Liver (tissue), 8 donors: ENCODE measurements at regions not wholly inside any gene's neighbourhood (a gene's known extent, or its start where the extent isn't known, plus 50 kb on each side); places are given as distances from the start of the nearest gene placed in this dataset.

Experiments used
- DNase-seq: peaks from one replicate; pipeline ENCODE4 v3.0.0-alpha.2; 2017; ENCODE audit warnings: low spot score
- H3K27ac ChIP-seq, 2 donors: one replicate each; pipeline ENCODE4 v1.7.0; 2013; ENCODE audit warnings: inconsistent platforms in 2 of 2, low read length in 2 of 2, control low read depth in 1 of 2, low read depth in 1 of 2, mild to moderate bottlenecking in 1 of 2
- H3K27me3 ChIP-seq, 4 donors: one replicate each; pipeline versions ENCODE4 v1.6.1 to v1.7.0; 2013; ENCODE audit warnings: low read length in 3 of 4, inconsistent platforms in 1 of 4, mild to moderate bottlenecking in 1 of 4, moderate library complexity in 1 of 4; ENCODE audit not compliant: control insufficient read depth in 4 of 4, insufficient read depth in 4 of 4
- H3K36me3 ChIP-seq, 4 donors: one replicate each; pipeline versions ENCODE4 v1.6.1 to v1.7.0; 2013; ENCODE audit warnings: low read length in 3 of 4, mild to moderate bottlenecking in 3 of 4, low read depth in 1 of 4, moderate library complexity in 1 of 4; ENCODE audit not compliant: control insufficient read depth in 4 of 4, insufficient read depth in 3 of 4
- H3K4me1 ChIP-seq, 4 donors: one replicate each; pipeline versions ENCODE4 v1.6.1 to v1.7.0; 2013; ENCODE audit warnings: low read length in 3 of 4, mild to moderate bottlenecking in 3 of 4, moderate library complexity in 1 of 4; ENCODE audit not compliant: control insufficient read depth in 4 of 4, insufficient read depth in 4 of 4
- H3K4me3 ChIP-seq, 3 donors: one replicate each; pipeline versions ENCODE4 v1.6.1 to v1.7.0; 2013; ENCODE audit warnings: low read length in 3 of 3, control low read depth in 1 of 3, low read depth in 1 of 3, mild to moderate bottlenecking in 1 of 3
- H3K9ac ChIP-seq, 2 donors: one replicate each; pipeline ENCODE4 v1.7.0; 2013; ENCODE audit warnings: low read length in 2 of 2, mild to moderate bottlenecking in 2 of 2, moderate library complexity in 2 of 2, control low read depth in 1 of 2, low read depth in 1 of 2
- H3K9me3 ChIP-seq, 4 donors: one replicate each; pipeline versions ENCODE4 v1.6.1 to v1.7.0; 2013; ENCODE audit warnings: low read length in 3 of 4; ENCODE audit not compliant: control insufficient read depth in 4 of 4
- EGR1 ChIP-seq, 2 donors: IDR thresholded peaks; 2 replicates each; pipeline ENCODE4 v1.6.1; 2016 to 2018; ENCODE audit warnings: antibody characterized with exemption in 2 of 2, low read depth in 2 of 2
- FOXA1 ChIP-seq: IDR thresholded peaks from 2 replicates; pipeline ENCODE4 v1.6.1; 2016; ENCODE audit warnings: antibody characterized with exemption
- FOXA2 ChIP-seq: IDR thresholded peaks from 2 replicates; pipeline ENCODE4 v1.6.1; 2016; ENCODE audit warnings: antibody characterized with exemption
- GABPA ChIP-seq, 2 donors: IDR thresholded peaks in 1 of 2; conservative IDR thresholded peaks in 1 of 2; 2 replicates each; pipeline ENCODE4 v1.6.1; 2016; ENCODE audit warnings: antibody characterized with exemption in 2 of 2, mild to moderate bottlenecking in 1 of 2, moderate library complexity in 1 of 2
- HNF4A ChIP-seq, 2 donors: conservative IDR thresholded peaks; 2 replicates each; pipeline ENCODE4 v1.6.1; 2016; ENCODE audit warnings: antibody characterized with exemption in 2 of 2, mild to moderate bottlenecking in 2 of 2
- NR2F2 ChIP-seq: IDR thresholded peaks from 2 replicates; pipeline ENCODE4 v1.6.1; 2016; ENCODE audit warnings: antibody characterized with exemption
- RAD21 ChIP-seq, 2 donors: IDR thresholded peaks; 2 replicates each; pipeline ENCODE4 v1.6.1; 2016; ENCODE audit warnings: antibody characterized with exemption in 2 of 2, mild to moderate bottlenecking in 2 of 2
- RXRA ChIP-seq, 2 donors: IDR thresholded peaks; 2 replicates each; pipeline ENCODE4 v1.6.1; 2017 to 2018; ENCODE audit warnings: antibody characterized with exemption in 2 of 2, mild to moderate bottlenecking in 1 of 2
- SP1 ChIP-seq: IDR thresholded peaks from 2 replicates; pipeline ENCODE4 v1.6.1; 2018; ENCODE audit warnings: antibody characterized with exemption, mild to moderate bottlenecking
- TAF1 ChIP-seq: conservative IDR thresholded peaks from 2 replicates; pipeline ENCODE4 v1.6.1; 2016; ENCODE audit warnings: antibody characterized with exemption, mild to moderate bottlenecking
- WGBS: extraction: QIAGEN DNeasy Blood & Tissue Kit; methylation state at CpG from one replicate; pipeline ENCODE4 v1.1.7; 2013; 5-methylcytosine and 5-hydroxymethylcytosine counted together
- TF ChIP-seq, protein P1 (sequence below): IDR thresholded peaks from 2 replicates; pipeline ENCODE4 v1.6.1; 2016; ENCODE audit warnings: antibody characterized with exemption
- TF ChIP-seq, protein P2 (sequence below): IDR thresholded peaks from 2 replicates; pipeline ENCODE4 v1.6.1; 2016; ENCODE audit warnings: antibody characterized with exemption
- TF ChIP-seq, protein P3 (sequence below): fragments of 150-350 bp; IDR thresholded peaks from 2 replicates; pipeline ENCODE4 v1.5.1; 2017; ENCODE audit warnings: improper control_type of control experiment, low read depth, low read length; ENCODE audit not compliant: missing input control
- TF ChIP-seq, protein P4 (sequence below): IDR thresholded peaks from 2 replicates; pipeline ENCODE4 v1.6.1; 2016; ENCODE audit warnings: antibody characterized with exemption, mild to moderate bottlenecking
- donor health status: healthy.
- donor health status: healthy.
- donor health status: healthy.
- donor health status: healthy.
- donor health status: healthy.

DNA sequence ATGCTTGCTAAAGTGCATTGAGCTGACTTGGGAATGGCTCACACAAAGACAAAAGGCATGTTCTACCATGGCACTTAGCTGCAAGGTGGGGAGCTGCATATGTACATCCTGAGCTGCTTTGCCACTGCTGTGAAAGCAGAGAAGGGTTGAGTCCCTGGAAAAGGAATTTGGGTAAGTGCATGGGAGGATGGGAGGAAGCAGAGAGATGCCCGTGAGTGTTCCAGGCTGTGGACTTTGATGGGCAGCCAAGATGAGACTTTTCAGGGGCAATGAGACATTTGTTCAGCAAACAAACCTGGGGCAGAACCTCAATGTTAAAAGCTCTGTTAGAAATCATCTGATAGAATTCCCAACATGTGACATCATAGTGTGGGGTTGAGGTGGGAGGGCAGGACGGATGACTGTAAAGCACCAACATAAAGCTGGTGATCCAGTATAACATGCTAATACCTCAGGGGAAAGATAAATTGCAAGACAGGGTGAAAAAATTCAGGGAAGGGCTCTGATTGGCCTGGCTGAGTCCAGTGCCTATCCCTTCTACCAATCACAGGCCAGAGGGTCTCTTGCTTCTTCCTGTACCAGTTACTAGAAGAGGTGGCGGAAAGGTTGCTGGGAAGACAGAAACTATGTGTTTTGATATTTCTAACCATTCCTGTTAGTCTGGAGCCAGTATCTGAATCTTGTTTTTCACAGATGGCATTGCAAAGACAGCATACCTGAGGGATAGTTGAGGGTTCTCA, 163.2 kb downstream of the UTP18 start:
- H3K4me1 ChIP-seq: peaks cover 0 to 2% (median 0%) of the 10 kb centered on the region in 4 donors
- no peak for DNase-seq
- H3K36me3 ChIP-seq: no peaks in the 10 kb centered on the region
- WGBS: 54% methylated on average over 3 of the region's 3 CpGs
- peak in 1 of 2 donors; percentile 4 for TF ChIP-seq HNF4A (conservative IDR thresholded peaks at IDR 0.05)
- TF ChIP-seq, protein P1, sequence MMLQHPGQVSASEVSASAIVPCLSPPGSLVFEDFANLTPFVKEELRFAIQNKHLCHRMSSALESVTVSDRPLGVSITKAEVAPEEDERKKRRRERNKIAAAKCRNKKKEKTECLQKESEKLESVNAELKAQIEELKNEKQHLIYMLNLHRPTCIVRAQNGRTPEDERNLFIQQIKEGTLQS: no peak
- H3K27ac ChIP-seq: no peak overlapping the region
- no peak overlapping the region for H3K9ac ChIP-seq
- no peak overlapping the region for H3K4me3 ChIP-seq
- H3K27me3 ChIP-seq: no peaks in the 10 kb centered on the region
- H3K9me3 ChIP-seq: no peaks in the 10 kb centered on the region

DNA sequence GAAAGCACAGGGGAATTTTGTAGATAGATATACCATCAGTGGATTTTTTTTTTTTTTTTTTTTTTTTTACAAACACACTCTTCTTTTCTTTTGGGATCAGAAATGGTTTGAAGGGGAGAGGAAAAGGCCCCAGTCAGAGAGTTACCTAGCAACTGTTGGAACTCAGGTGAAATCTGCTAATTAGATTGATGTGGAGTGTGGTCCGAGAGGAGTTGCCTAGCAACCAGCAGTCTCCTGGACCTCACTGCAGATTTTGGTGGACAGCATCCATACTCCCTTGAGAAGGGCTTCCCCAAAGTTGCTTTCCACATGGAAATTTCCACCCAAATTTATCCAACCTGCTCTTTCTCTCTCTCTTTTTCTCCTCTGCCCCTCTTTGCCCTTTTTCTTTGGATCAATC, 165.4 kb downstream of the UTP18 start:
- no peak for DNase-seq
- no peak for TF ChIP-seq EGR1 (IDR thresholded peaks at IDR 0.05; ENCODE audit: low read depth in 2 of 2)
- TF ChIP-seq SP1: no peak
- TF ChIP-seq RXRA (IDR thresholded peaks at IDR 0.05): no peak
- no peak for TF ChIP-seq FOXA2
- TF ChIP-seq, protein P2, sequence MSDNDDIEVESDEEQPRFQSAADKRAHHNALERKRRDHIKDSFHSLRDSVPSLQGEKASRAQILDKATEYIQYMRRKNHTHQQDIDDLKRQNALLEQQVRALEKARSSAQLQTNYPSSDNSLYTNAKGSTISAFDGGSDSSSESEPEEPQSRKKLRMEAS: no peak
- TF ChIP-seq, protein P3, sequence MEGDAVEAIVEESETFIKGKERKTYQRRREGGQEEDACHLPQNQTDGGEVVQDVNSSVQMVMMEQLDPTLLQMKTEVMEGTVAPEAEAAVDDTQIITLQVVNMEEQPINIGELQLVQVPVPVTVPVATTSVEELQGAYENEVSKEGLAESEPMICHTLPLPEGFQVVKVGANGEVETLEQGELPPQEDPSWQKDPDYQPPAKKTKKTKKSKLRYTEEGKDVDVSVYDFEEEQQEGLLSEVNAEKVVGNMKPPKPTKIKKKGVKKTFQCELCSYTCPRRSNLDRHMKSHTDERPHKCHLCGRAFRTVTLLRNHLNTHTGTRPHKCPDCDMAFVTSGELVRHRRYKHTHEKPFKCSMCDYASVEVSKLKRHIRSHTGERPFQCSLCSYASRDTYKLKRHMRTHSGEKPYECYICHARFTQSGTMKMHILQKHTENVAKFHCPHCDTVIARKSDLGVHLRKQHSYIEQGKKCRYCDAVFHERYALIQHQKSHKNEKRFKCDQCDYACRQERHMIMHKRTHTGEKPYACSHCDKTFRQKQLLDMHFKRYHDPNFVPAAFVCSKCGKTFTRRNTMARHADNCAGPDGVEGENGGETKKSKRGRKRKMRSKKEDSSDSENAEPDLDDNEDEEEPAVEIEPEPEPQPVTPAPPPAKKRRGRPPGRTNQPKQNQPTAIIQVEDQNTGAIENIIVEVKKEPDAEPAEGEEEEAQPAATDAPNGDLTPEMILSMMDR: no peak
- no peak for TF ChIP-seq NR2F2
- TF ChIP-seq GABPA (IDR thresholded peaks at IDR 0.05 in 1 of 2, conservative IDR thresholded peaks at IDR 0.05 in 1 of 2): no peak
- TF ChIP-seq RAD21 (IDR thresholded peaks at IDR 0.05): no peak
- TF ChIP-seq, protein P4, sequence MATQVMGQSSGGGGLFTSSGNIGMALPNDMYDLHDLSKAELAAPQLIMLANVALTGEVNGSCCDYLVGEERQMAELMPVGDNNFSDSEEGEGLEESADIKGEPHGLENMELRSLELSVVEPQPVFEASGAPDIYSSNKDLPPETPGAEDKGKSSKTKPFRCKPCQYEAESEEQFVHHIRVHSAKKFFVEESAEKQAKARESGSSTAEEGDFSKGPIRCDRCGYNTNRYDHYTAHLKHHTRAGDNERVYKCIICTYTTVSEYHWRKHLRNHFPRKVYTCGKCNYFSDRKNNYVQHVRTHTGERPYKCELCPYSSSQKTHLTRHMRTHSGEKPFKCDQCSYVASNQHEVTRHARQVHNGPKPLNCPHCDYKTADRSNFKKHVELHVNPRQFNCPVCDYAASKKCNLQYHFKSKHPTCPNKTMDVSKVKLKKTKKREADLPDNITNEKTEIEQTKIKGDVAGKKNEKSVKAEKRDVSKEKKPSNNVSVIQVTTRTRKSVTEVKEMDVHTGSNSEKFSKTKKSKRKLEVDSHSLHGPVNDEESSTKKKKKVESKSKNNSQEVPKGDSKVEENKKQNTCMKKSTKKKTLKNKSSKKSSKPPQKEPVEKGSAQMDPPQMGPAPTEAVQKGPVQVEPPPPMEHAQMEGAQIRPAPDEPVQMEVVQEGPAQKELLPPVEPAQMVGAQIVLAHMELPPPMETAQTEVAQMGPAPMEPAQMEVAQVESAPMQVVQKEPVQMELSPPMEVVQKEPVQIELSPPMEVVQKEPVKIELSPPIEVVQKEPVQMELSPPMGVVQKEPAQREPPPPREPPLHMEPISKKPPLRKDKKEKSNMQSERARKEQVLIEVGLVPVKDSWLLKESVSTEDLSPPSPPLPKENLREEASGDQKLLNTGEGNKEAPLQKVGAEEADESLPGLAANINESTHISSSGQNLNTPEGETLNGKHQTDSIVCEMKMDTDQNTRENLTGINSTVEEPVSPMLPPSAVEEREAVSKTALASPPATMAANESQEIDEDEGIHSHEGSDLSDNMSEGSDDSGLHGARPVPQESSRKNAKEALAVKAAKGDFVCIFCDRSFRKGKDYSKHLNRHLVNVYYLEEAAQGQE: no peak
- TF ChIP-seq HNF4A (conservative IDR thresholded peaks at IDR 0.05): no peak
- TF ChIP-seq FOXA1: no peak
- no peak for TF ChIP-seq TAF1
- Histone ChIP-seq H3K4me1 (peaks cover 0 to 2% (median 0%) of the 10 kb centered on the region in 4 donors), H3K4me3 (no peak overlapping the region), H3K9me3 (no peaks in the 10 kb centered on the region), H3K27ac (no peak overlapping the region), H3K36me3 (no peaks in the 10 kb centered on the region), H3K27me3 (no peaks in the 10 kb centered on the region), H3K9ac (no peak overlapping the region)
- WGBS: 97% methylated on average over 1 of the region's 1 CpG
